Liver (tissue), 8 donors: ENCODE measurements at regions not wholly inside any gene's neighbourhood (a gene's known extent, or its start where the extent isn't known, plus 50 kb on each side); places are given as distances from the start of the nearest gene placed in this dataset.

ENCODE experiments used
- DNase-seq: peaks from one replicate; pipeline ENCODE4 v3.0.0-alpha.2; 2017; ENCODE audit warnings: low spot score
- H3K27ac ChIP-seq, 2 donors: one replicate each; pipeline ENCODE4 v1.7.0; 2013; ENCODE audit warnings: inconsistent platforms in 2 of 2, low read length in 2 of 2, control low read depth in 1 of 2, low read depth in 1 of 2, mild to moderate bottlenecking in 1 of 2
- H3K27me3 ChIP-seq, 4 donors: one replicate each; pipeline versions ENCODE4 v1.6.1 to v1.7.0; 2013; ENCODE audit warnings: low read length in 3 of 4, inconsistent platforms in 1 of 4, mild to moderate bottlenecking in 1 of 4, moderate library complexity in 1 of 4; ENCODE audit not compliant: control insufficient read depth in 4 of 4, insufficient read depth in 4 of 4
- H3K36me3 ChIP-seq, 4 donors: one replicate each; pipeline versions ENCODE4 v1.6.1 to v1.7.0; 2013; ENCODE audit warnings: low read length in 3 of 4, mild to moderate bottlenecking in 3 of 4, low read depth in 1 of 4, moderate library complexity in 1 of 4; ENCODE audit not compliant: control insufficient read depth in 4 of 4, insufficient read depth in 3 of 4
- H3K4me1 ChIP-seq, 4 donors: one replicate each; pipeline versions ENCODE4 v1.6.1 to v1.7.0; 2013; ENCODE audit warnings: low read length in 3 of 4, mild to moderate bottlenecking in 3 of 4, moderate library complexity in 1 of 4; ENCODE audit not compliant: control insufficient read depth in 4 of 4, insufficient read depth in 4 of 4
- H3K4me3 ChIP-seq, 3 donors: one replicate each; pipeline versions ENCODE4 v1.6.1 to v1.7.0; 2013; ENCODE audit warnings: low read length in 3 of 3, control low read depth in 1 of 3, low read depth in 1 of 3, mild to moderate bottlenecking in 1 of 3
- H3K9ac ChIP-seq, 2 donors: one replicate each; pipeline ENCODE4 v1.7.0; 2013; ENCODE audit warnings: low read length in 2 of 2, mild to moderate bottlenecking in 2 of 2, moderate library complexity in 2 of 2, control low read depth in 1 of 2, low read depth in 1 of 2
- H3K9me3 ChIP-seq, 4 donors: one replicate each; pipeline versions ENCODE4 v1.6.1 to v1.7.0; 2013; ENCODE audit warnings: low read length in 3 of 4; ENCODE audit not compliant: control insufficient read depth in 4 of 4
- CTCF ChIP-seq: fragments of 150-350 bp; IDR thresholded peaks from 2 replicates; pipeline ENCODE4 v1.5.1; 2017; ENCODE audit warnings: improper control_type of control experiment, low read depth, low read length; ENCODE audit not compliant: missing input control
- EGR1 ChIP-seq, 2 donors: IDR thresholded peaks; 2 replicates each; pipeline ENCODE4 v1.6.1; 2016 to 2018; ENCODE audit warnings: antibody characterized with exemption in 2 of 2, low read depth in 2 of 2
- FOXA2 ChIP-seq: IDR thresholded peaks from 2 replicates; pipeline ENCODE4 v1.6.1; 2016; ENCODE audit warnings: antibody characterized with exemption
- GABPA ChIP-seq, 2 donors: IDR thresholded peaks in 1 of 2; conservative IDR thresholded peaks in 1 of 2; 2 replicates each; pipeline ENCODE4 v1.6.1; 2016; ENCODE audit warnings: antibody characterized with exemption in 2 of 2, mild to moderate bottlenecking in 1 of 2, moderate library complexity in 1 of 2
- HNF4A ChIP-seq, 2 donors: conservative IDR thresholded peaks; 2 replicates each; pipeline ENCODE4 v1.6.1; 2016; ENCODE audit warnings: antibody characterized with exemption in 2 of 2, mild to moderate bottlenecking in 2 of 2
- HNF4G ChIP-seq: IDR thresholded peaks from 2 replicates; pipeline ENCODE4 v1.6.1; 2016; ENCODE audit warnings: antibody characterized with exemption
- JUND ChIP-seq, 2 donors: IDR thresholded peaks; 2 replicates each; pipeline ENCODE4 v1.6.1; 2016; ENCODE audit warnings: antibody characterized with exemption in 2 of 2
- MAX ChIP-seq: IDR thresholded peaks from 2 replicates; pipeline ENCODE4 v1.6.1; 2016; ENCODE audit warnings: antibody characterized with exemption
- NR2F2 ChIP-seq: IDR thresholded peaks from 2 replicates; pipeline ENCODE4 v1.6.1; 2016; ENCODE audit warnings: antibody characterized with exemption
- RAD21 ChIP-seq, 2 donors: IDR thresholded peaks; 2 replicates each; pipeline ENCODE4 v1.6.1; 2016; ENCODE audit warnings: antibody characterized with exemption in 2 of 2, mild to moderate bottlenecking in 2 of 2
- REST ChIP-seq: IDR thresholded peaks from 2 replicates; pipeline ENCODE4 v1.6.1; 2016; ENCODE audit warnings: antibody characterized with exemption, mild to moderate bottlenecking
- RXRA ChIP-seq, 2 donors: IDR thresholded peaks; 2 replicates each; pipeline ENCODE4 v1.6.1; 2017 to 2018; ENCODE audit warnings: antibody characterized with exemption in 2 of 2, mild to moderate bottlenecking in 1 of 2
- SP1 ChIP-seq: IDR thresholded peaks from 2 replicates; pipeline ENCODE4 v1.6.1; 2018; ENCODE audit warnings: antibody characterized with exemption, mild to moderate bottlenecking
- TAF1 ChIP-seq: conservative IDR thresholded peaks from 2 replicates; pipeline ENCODE4 v1.6.1; 2016; ENCODE audit warnings: antibody characterized with exemption, mild to moderate bottlenecking
- YY1 ChIP-seq: IDR thresholded peaks from 2 replicates; pipeline ENCODE4 v1.6.1; 2016; ENCODE audit warnings: antibody characterized with exemption, mild to moderate bottlenecking
- WGBS: extraction: QIAGEN DNeasy Blood & Tissue Kit; methylation state at CpG from one replicate; pipeline ENCODE4 v1.1.7; 2013; 5-methylcytosine and 5-hydroxymethylcytosine counted together
- TF ChIP-seq, protein P1 (sequence below): IDR thresholded peaks from 2 replicates; pipeline ENCODE4 v1.6.1; 2016; ENCODE audit warnings: antibody characterized with exemption
- donor health status: healthy.
- donor health status: healthy.
- donor health status: healthy.
- donor health status: healthy.
- donor health status: healthy.

- 78% methylated on average over 1 of the region's 1 CpG for WGBS
- H3K4me1 ChIP-seq: peaks cover 8 to 44% (median 32%) of the 10 kb centered on the region in 4 donors
- no peaks in the 10 kb centered on the region for H3K27me3 ChIP-seq
- no peak overlapping the region for H3K27ac ChIP-seq
- DNase-seq: no peak
- TF ChIP-seq CTCF (no peak), JUND (IDR thresholded peaks at IDR 0.05) (no peak), HNF4G (no peak), RAD21 (IDR thresholded peaks at IDR 0.05) (no peak), REST (no peak), GABPA (IDR thresholded peaks at IDR 0.05 in 1 of 2, conservative IDR thresholded peaks at IDR 0.05 in 1 of 2) (no peak), NR2F2 (no peak), FOXA2 (no peak), MAX (no peak), HNF4A (conservative IDR thresholded peaks at IDR 0.05) (no peak), RXRA (IDR thresholded peaks at IDR 0.05) (no peak)
- TF ChIP-seq, protein P1, sequence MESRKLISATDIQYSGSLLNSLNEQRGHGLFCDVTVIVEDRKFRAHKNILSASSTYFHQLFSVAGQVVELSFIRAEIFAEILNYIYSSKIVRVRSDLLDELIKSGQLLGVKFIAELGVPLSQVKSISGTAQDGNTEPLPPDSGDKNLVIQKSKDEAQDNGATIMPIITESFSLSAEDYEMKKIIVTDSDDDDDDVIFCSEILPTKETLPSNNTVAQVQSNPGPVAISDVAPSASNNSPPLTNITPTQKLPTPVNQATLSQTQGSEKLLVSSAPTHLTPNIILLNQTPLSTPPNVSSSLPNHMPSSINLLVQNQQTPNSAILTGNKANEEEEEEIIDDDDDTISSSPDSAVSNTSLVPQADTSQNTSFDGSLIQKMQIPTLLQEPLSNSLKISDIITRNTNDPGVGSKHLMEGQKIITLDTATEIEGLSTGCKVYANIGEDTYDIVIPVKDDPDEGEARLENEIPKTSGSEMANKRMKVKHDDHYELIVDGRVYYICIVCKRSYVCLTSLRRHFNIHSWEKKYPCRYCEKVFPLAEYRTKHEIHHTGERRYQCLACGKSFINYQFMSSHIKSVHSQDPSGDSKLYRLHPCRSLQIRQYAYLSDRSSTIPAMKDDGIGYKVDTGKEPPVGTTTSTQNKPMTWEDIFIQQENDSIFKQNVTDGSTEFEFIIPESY: no peak
- H3K9me3 ChIP-seq: no peaks in the 10 kb centered on the region
- no peak overlapping the region for H3K4me3 ChIP-seq
- no peak overlapping the region for H3K9ac ChIP-seq
- no peaks in the 10 kb centered on the region for H3K36me3 ChIP-seq
Observed at GRCh38 chr9:89928106-89928505, 323.3 kb downstream of the GADD45G start.

- DNase-seq: no peak
- TF ChIP-seq REST: no peak
- TF ChIP-seq RXRA (IDR thresholded peaks at IDR 0.05): no peak
- TF ChIP-seq HNF4A (conservative IDR thresholded peaks at IDR 0.05): no peak
- no peak for TF ChIP-seq EGR1 (IDR thresholded peaks at IDR 0.05; ENCODE audit: low read depth in 2 of 2)
- no peak for TF ChIP-seq JUND (IDR thresholded peaks at IDR 0.05)
- TF ChIP-seq TAF1: no peak
- no peak for TF ChIP-seq RAD21 (IDR thresholded peaks at IDR 0.05)
- no peak for TF ChIP-seq YY1
- no peak for TF ChIP-seq SP1
- no peak for TF ChIP-seq HNF4G
- TF ChIP-seq, protein P1: no peak
- peaks cover 5 to 44% (median 35%) of the 10 kb centered on the region in 4 donors for H3K4me1 ChIP-seq
- WGBS: 96% methylated on average over 6 of the region's 6 CpGs
- H3K9ac ChIP-seq: no peak overlapping the region
- H3K27me3 ChIP-seq: no peaks in the 10 kb centered on the region
- no peak overlapping the region for H3K27ac ChIP-seq
- H3K9me3 ChIP-seq: no peaks in the 10 kb centered on the region
- H3K4me3 ChIP-seq: no peak overlapping the region
- H3K36me3 ChIP-seq: no peaks in the 10 kb centered on the region
Observed at GRCh38 chr9:89928521-89929275, 323.9 kb downstream of the GADD45G start.
